8988T (cell line): ENCODE measurements at regions not wholly inside any gene's neighbourhood (a gene's known extent, or its start where the extent isn't known, plus 50 kb on each side); places are given as distances from the start of the nearest gene placed in this dataset.
"Not testable (repeated sequence)": the region's sequence is repeated elsewhere in the genome, so short reads cannot be mapped to it uniquely, and the experiment has no call there.

Experiments used
- DNase-seq: peaks from one replicate; pipeline ENCODE4 v3.0.0; 2011

- DNase-seq: no peak
Measured at GRCh38 chr1:67589519-67590233, 95.3 kb upstream of the GADD45A start.

GRCh38 chr1:67590329-67590728, 94.7 kb upstream of the GADD45A start:
- no peak for DNase-seq

GRCh38 chr1:67594764-67595163, 90.2 kb upstream of the GADD45A start:
- no peak for DNase-seq

GRCh38 chr1:67596674-67597073, 88.3 kb upstream of the GADD45A start:
- no peak for DNase-seq

- DNase-seq: no peak
Measured at GRCh38 chr1:67597336-67597735, 87.7 kb upstream of the GADD45A start.

GRCh38 chr1:67599085-67599484, 85.9 kb upstream of the GADD45A start:
- DNase-seq: no peak

GRCh38 chr1:67601539-67601938, 83.5 kb upstream of the GADD45A start:
- DNase-seq: no peak

GRCh38 chr1:67601955-67602354, 83.0 kb upstream of the GADD45A start:
- no peak for DNase-seq

GRCh38 chr1:67604778-67605177, 80.2 kb upstream of the GADD45A start:
- DNase-seq: no peak

- no peak for DNase-seq
Measured at GRCh38 chr1:67605209-67605780, 79.7 kb upstream of the GADD45A start.

- DNase-seq: no peak
Measured at GRCh38 chr1:67607286-67607685, 77.7 kb upstream of the GADD45A start.

- DNase-seq: no peak
Measured at GRCh38 chr1:67607699-67608098, 77.3 kb upstream of the GADD45A start.

- no peak for DNase-seq
Measured at GRCh38 chr1:67608661-67609576, 76.1 kb upstream of the GADD45A start.

- DNase-seq: no peak
Measured at GRCh38 chr1:67609577-67610341, 75.2 kb upstream of the GADD45A start.

GRCh38 chr1:67610450-67610849, 74.6 kb upstream of the GADD45A start:
- DNase-seq: no peak

GRCh38 chr1:67611846-67612245, 73.2 kb upstream of the GADD45A start:
- no peak for DNase-seq

GRCh38 chr1:67612788-67613241, 72.2 kb upstream of the GADD45A start:
- DNase-seq: no peak

- DNase-seq: not testable (repeated sequence)
Measured at GRCh38 chr1:67613479-67613878, 71.5 kb upstream of the GADD45A start.

- no peak for DNase-seq
Measured at GRCh38 chr1:67614511-67614934, 70.5 kb upstream of the GADD45A start.

- no peak for DNase-seq
Measured at GRCh38 chr1:67615886-67616285, 69.1 kb upstream of the GADD45A start.

GRCh38 chr1:67616394-67616985, 68.5 kb upstream of the GADD45A start:
- DNase-seq: no peak

- no peak for DNase-seq
Measured at GRCh38 chr1:67618285-67619018, 66.5 kb upstream of the GADD45A start.
